ENCODE measurements at regions not wholly inside any gene's neighbourhood (a gene's known extent, or its start where the extent isn't known, plus 50 kb on each side); places are given as distances from the start of the nearest gene placed in this dataset.
A peak's percentile ranks its signal among the peaks of the same experiment; 100 is the strongest.

GRCh38 chr14:58730792-58731464, 93.2 kb downstream of the DACT1 start:
- BruUV-seq (replicated peaks), result no TSS peak
- Histone ChIP-seq H3K9ac (replicated peaks; ENCODE audit: extremely low read depth, insufficient read depth, low read length) (no peak overlapping the region), H3K79me2 (ENCODE audit: control insufficient read depth, insufficient read depth, low read length) (no peaks in the 10 kb centered on the region), H3K4me3 (replicated peaks in 1 of 3; ENCODE audit: insufficient read depth in 1 of 3, low read depth in 1 of 3, low read length in 3 of 3) (no peak overlapping the region), H3K9me3 (replicated peaks; ENCODE audit: control insufficient read depth, insufficient read depth, low read length) (no peaks in the 10 kb centered on the region), H3K27me3 (ENCODE audit: control insufficient read depth in 2 of 2, insufficient read depth in 2 of 2, low read length in 2 of 2) (peaks cover 0 to 1% of the 10 kb centered on the region in 2 experiments), H3K4me2 (ENCODE audit: insufficient read depth, low read length) (peak overlapping the region; percentile 11), H2AFZ (ENCODE audit: low read depth, low read length) (no peak overlapping the region), H3K36me3 (ENCODE audit: control insufficient read depth in 2 of 2, extremely low read depth in 1 of 2, insufficient read depth in 2 of 2, low read length in 2 of 2) (no peaks in the 10 kb centered on the region), H3K4me1 (ENCODE audit: control insufficient read depth, extremely low read depth, insufficient read depth, low read length) (peaks cover 21% of the 10 kb centered on the region), H4K20me1 (replicated peaks; ENCODE audit: control insufficient read depth, extremely low read depth, insufficient read depth, low read length) (no peaks in the 10 kb centered on the region), H3K27ac (ENCODE audit: insufficient read depth, low read depth, low read length) (no peak overlapping the region), H3K9me1 (replicated peaks; ENCODE audit: control insufficient read depth, extremely low read depth, insufficient read depth, low read length) (no peaks in the 10 kb centered on the region)
- intact Hi-C loops (cut with micrococcal nuclease) (loop anchor here (1.0 kb wide), 1 partner anchor 18 kb away; no protein-coding TSS in a partner anchor), dilution Hi-C loops (cut with MboI; ENCODE audit: extremely low pct_ligation_motif_present, low sequenced_read_pairs) (no loop called here)
- DNase-seq (ENCODE audit: low read depth, low spot score), result no peak
- ChIA-PET CTCF (no interaction called here), POLR2A (no interaction called here)
- no peak for FAIRE-seq
- TF ChIP-seq GATA2 (IDR thresholded peaks at IDR 0.05; ENCODE audit: insufficient read depth, insufficient read length, low read depth, low read length), result no peak
- no peak for TF ChIP-seq MAX (IDR thresholded peaks at IDR 0.05; ENCODE audit: insufficient read depth, insufficient read length)
- no peak for TF ChIP-seq POLR2A (IDR thresholded peaks at IDR 0.05; ENCODE audit: low read depth, low read length)
- no peak for TF ChIP-seq MYC (IDR thresholded peaks at IDR 0.05; ENCODE audit: low read depth, low read length)
- TF ChIP-seq CTCF (IDR thresholded peaks at IDR 0.05; ENCODE audit: extremely low read depth in 1 of 2, insufficient read depth in 1 of 2, low read depth in 1 of 2, low read length in 2 of 2), result no peak
- TF ChIP-seq EZH2 (IDR thresholded peaks at IDR 0.05; ENCODE audit: borderline replicate concordance, low read depth, low read length, severe bottlenecking), result no peak
- TF ChIP-seq POLR2AphosphoS5 (IDR thresholded peaks at IDR 0.05; ENCODE audit: insufficient read depth, low read depth, low read length), result no peak
- TF ChIP-seq FOS (IDR thresholded peaks at IDR 0.05; ENCODE audit: borderline replicate concordance, insufficient read depth, low read length), result no peak
- no peak for TF ChIP-seq JUN (IDR thresholded peaks at IDR 0.05; ENCODE audit: borderline replicate concordance, insufficient read depth, insufficient read length, low read depth)
